ENCODE measurements at regions not wholly inside any gene's neighbourhood (a gene's known extent, or its start where the extent isn't known, plus 50 kb on each side); places are given as distances from the start of the nearest gene placed in this dataset.

DNA sequence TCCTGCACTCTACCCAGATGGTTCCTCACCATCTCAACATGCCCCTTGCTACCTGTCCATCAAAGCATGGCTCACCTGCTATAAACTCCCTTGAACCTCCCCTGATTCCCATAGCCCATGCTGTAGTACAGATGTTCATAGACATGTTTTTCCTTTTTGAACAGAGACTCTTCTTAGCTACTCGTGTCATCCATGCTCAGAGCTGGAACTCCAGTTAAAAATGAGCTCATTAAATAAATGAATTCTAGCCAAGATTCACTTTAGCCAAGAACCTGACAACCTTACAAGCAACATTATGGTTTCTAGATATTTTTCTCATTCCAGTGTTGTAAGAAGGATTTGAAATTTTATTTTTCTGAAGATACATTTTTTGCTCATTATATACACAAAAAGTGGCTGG lies 65.0 kb downstream of the SCG2 start:
- Histone ChIP-seq H3K4me3 (no peak overlapping the region), H3K79me2 (ENCODE audit: low read depth) (no peaks in the 10 kb centered on the region), H2AFZ (replicated peaks) (no peak overlapping the region), H3K4me2 (no peak overlapping the region), H3K9me3 (ENCODE audit: low read depth) (no peaks in the 10 kb centered on the region), H3K9ac (no peak overlapping the region), H3K36me3 (no peaks in the 10 kb centered on the region), H3K27ac (no peak overlapping the region), H4K20me1 (ENCODE audit: low read depth) (no peaks in the 10 kb centered on the region), H3K4me1 (peaks cover 13% of the 10 kb centered on the region), H3F3A (ENCODE audit: low read depth) (peaks cover 6% of the 10 kb centered on the region), H3K27me3 (no peaks in the 10 kb centered on the region)
- Mint-ChIP-seq H3K36me3 (no peaks in the 10 kb centered on the region), H3K9me3 (peaks cover 3% of the 10 kb centered on the region), H3K4me1 (peaks cover 21% of the 10 kb centered on the region), H3K27me3 (ENCODE audit: insufficient read depth, low read depth) (no peaks in the 10 kb centered on the region), H3K27ac (no peak overlapping the region), H3K4me3 (no peak overlapping the region)
- no peak for TF ChIP-seq EZH2phosphoT487 (IDR thresholded peaks at IDR 0.05)
- TF ChIP-seq, protein P1, sequence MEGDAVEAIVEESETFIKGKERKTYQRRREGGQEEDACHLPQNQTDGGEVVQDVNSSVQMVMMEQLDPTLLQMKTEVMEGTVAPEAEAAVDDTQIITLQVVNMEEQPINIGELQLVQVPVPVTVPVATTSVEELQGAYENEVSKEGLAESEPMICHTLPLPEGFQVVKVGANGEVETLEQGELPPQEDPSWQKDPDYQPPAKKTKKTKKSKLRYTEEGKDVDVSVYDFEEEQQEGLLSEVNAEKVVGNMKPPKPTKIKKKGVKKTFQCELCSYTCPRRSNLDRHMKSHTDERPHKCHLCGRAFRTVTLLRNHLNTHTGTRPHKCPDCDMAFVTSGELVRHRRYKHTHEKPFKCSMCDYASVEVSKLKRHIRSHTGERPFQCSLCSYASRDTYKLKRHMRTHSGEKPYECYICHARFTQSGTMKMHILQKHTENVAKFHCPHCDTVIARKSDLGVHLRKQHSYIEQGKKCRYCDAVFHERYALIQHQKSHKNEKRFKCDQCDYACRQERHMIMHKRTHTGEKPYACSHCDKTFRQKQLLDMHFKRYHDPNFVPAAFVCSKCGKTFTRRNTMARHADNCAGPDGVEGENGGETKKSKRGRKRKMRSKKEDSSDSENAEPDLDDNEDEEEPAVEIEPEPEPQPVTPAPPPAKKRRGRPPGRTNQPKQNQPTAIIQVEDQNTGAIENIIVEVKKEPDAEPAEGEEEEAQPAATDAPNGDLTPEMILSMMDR (IDR thresholded peaks at IDR 0.05): no peak
- no peak for TF ChIP-seq EZH2 (IDR thresholded peaks at IDR 0.05)
- DNase-seq (ENCODE audit: low spot score): no peak

- no peaks in the 10 kb centered on the region for H3K27me3 Mint-ChIP-seq (ENCODE audit: insufficient read depth, low read depth)
- peaks cover 13% of the 10 kb centered on the region for H3K4me1 ChIP-seq
- no peak overlapping the region for H3K4me3 Mint-ChIP-seq
- no peaks in the 10 kb centered on the region for H3K36me3 Mint-ChIP-seq
- TF ChIP-seq, protein P1 (IDR thresholded peaks at IDR 0.05): no peak
- DNase-seq (ENCODE audit: low spot score): no peak
- H2AFZ ChIP-seq (replicated peaks): no peak overlapping the region
- no peaks in the 10 kb centered on the region for H4K20me1 ChIP-seq (ENCODE audit: low read depth)
- H3K4me2 ChIP-seq: no peak overlapping the region
- H3K27ac Mint-ChIP-seq: peak overlapping the region; percentile 64
- peaks cover 3% of the 10 kb centered on the region for H3K9me3 Mint-ChIP-seq
- peaks cover 21% of the 10 kb centered on the region for H3K4me1 Mint-ChIP-seq
- H3K4me3 ChIP-seq: no peak overlapping the region
- H3F3A ChIP-seq (ENCODE audit: low read depth): peaks cover 6% of the 10 kb centered on the region
- H3K9me3 ChIP-seq (ENCODE audit: low read depth): no peaks in the 10 kb centered on the region
- peak overlapping the region; percentile 62 for H3K27ac ChIP-seq
- no peaks in the 10 kb centered on the region for H3K79me2 ChIP-seq (ENCODE audit: low read depth)
- H3K9ac ChIP-seq: no peak overlapping the region
- no peaks in the 10 kb centered on the region for H3K27me3 ChIP-seq
- H3K36me3 ChIP-seq: no peaks in the 10 kb centered on the region
Observed at GRCh38 chr2:223537651-223538601, 64.2 kb downstream of the SCG2 start.

DNA sequence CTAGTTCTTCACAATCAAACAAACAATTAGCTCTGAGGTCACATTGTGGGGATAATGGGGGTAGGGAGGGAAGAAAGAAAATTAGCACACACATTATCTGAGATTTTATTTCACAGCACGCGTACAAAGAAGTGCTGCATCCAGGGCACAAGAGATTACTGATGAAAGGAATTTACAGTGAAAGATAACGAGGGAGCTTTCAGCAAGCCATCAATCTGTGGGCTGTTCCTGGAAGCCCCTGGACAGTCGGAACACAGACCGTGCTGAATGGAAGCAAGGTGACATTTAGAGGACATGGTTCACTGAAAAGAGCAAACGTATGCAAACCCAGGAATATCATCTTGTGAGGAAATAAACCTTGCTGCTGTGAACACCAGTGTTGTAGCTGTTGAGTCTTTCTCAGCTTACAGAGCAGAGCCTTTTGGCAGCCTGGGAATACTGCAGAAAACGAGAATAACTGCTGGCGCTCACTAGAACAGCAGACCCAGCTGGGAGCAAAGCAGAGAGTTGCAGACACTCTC lies 63.2 kb downstream of the SCG2 start:
- peak overlapping the region; percentile 62 for H3K27ac ChIP-seq
- peak; percentile 42 for DNase-seq (ENCODE audit: low spot score)
- no peaks in the 10 kb centered on the region for H3K36me3 ChIP-seq
- no peaks in the 10 kb centered on the region for H3K79me2 ChIP-seq (ENCODE audit: low read depth)
- no peaks in the 10 kb centered on the region for H3K36me3 Mint-ChIP-seq
- no peaks in the 10 kb centered on the region for H4K20me1 ChIP-seq (ENCODE audit: low read depth)
- peaks cover 3% of the 10 kb centered on the region for H3K9me3 Mint-ChIP-seq
- no peak overlapping the region for H3K4me3 Mint-ChIP-seq
- no peak overlapping the region for H2AFZ ChIP-seq (replicated peaks)
- peak overlapping the region; percentile 67 for H3K27ac Mint-ChIP-seq
- TF ChIP-seq, protein P1 (IDR thresholded peaks at IDR 0.05): no peak
- TF ChIP-seq EZH2phosphoT487 (IDR thresholded peaks at IDR 0.05): no peak
- no peak for TF ChIP-seq EZH2 (IDR thresholded peaks at IDR 0.05)
- no peak overlapping the region for H3K4me3 ChIP-seq
- H3K4me1 Mint-ChIP-seq: peaks cover 21% of the 10 kb centered on the region
- H3K27me3 ChIP-seq: no peaks in the 10 kb centered on the region
- peak overlapping the region; percentile 8 for H3K4me2 ChIP-seq
- peaks cover 6% of the 10 kb centered on the region for H3F3A ChIP-seq (ENCODE audit: low read depth)
- H3K9me3 ChIP-seq (ENCODE audit: low read depth): no peaks in the 10 kb centered on the region
- H3K27me3 Mint-ChIP-seq (ENCODE audit: insufficient read depth, low read depth): no peaks in the 10 kb centered on the region
- H3K9ac ChIP-seq: no peak overlapping the region
- H3K4me1 ChIP-seq: peaks cover 13% of the 10 kb centered on the region

All from neural progenitor cell (in vitro differentiated cells).